NCI-H69 (cell line): ENCODE measurements at regions not wholly inside any gene's neighbourhood (a gene's known extent, or its start where the extent isn't known, plus 50 kb on each side); places are given as distances from the start of the nearest gene placed in this dataset.

ENCODE experiments used
- DNase-seq: peaks from one replicate; lab custom pipeline; 2025; lab: John Stamatoyannopoulos, UW

DNA sequence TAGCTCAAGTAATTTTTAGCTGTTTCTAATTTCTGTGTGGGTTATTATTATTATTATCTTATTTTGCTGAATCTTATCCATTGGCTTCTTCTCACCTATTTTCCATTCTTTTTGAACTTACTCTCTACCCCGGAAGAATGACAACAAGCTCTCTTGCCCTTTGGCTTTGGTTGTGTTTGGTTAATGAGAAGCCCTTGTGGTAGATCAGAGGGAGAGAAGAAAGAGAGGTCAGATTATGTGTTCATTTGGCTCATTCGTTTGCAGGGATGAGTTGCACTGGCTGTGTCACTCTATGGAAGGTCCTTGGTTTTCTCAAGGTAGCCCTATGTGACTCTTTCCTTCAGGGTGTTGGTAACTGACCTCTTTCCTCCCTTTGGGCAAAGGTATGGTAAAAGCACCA lies 391.9 kb downstream of the LMO4 start:
- no peak for DNase-seq

- DNase-seq: no peak
These were observed 394.5 kb downstream of the LMO4 start for GRCh38 chr1:87723193-87723592.

- no peak for DNase-seq
These were observed 399.5 kb downstream of the LMO4 start for GRCh38 chr1:87728169-87728568.

GRCh38 chr1:87730274-87731216 lies 401.9 kb downstream of the LMO4 start:
- no peak for DNase-seq

- DNase-seq: no peak
These were observed 404.7 kb downstream of the LMO4 start for GRCh38 chr1:87733386-87733785.

GRCh38 chr1:87735750-87736149 lies 407.1 kb downstream of the LMO4 start:
- peak; percentile 29 for DNase-seq

- no peak for DNase-seq
These were observed 410.5 kb downstream of the LMO4 start for GRCh38 chr1:87739141-87739540.

- DNase-seq: no peak
These were observed 411.0 kb downstream of the LMO4 start for GRCh38 chr1:87739704-87740103.

GRCh38 chr1:87743256-87743655 lies 414.6 kb downstream of the LMO4 start:
- no peak for DNase-seq

DNA sequence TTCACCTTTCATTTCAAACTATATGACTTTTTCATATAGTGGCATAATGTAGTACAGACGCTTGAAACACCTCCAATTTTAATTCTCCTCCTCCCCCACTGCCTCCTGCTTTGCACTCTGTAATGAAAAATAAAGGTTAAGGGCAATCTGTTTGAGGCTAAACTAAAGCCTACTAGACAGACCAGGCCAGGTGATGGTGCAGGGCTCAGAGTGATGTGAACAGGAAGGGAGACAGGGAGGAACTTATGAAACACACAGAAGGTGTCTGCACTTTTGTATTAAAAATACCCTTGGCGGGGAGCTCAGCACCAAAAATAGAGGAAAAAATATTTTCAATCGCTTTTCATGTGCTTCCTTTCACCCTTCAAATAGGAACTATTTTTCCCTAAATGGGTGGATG lies 415.4 kb downstream of the LMO4 start:
- DNase-seq: peak; percentile 5

DNA sequence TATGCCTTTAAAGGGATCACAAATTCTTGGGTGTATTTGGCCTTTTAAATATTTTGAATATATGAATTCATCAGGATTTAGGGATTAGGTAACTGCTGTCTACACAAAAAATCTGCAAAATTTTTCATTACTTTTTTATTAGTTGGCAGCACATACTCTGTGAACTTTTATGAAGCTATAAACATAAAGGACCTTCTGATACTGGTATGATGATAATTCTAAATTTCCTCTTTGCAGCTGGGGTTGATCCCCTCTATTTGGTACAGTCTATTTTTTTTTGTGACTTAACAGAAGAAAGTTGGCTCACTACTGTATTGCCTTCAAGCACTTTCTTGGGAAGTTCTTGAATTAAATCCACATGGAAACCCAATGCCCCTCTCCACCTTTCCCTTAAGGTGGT lies 416.1 kb downstream of the LMO4 start:
- no peak for DNase-seq

DNA sequence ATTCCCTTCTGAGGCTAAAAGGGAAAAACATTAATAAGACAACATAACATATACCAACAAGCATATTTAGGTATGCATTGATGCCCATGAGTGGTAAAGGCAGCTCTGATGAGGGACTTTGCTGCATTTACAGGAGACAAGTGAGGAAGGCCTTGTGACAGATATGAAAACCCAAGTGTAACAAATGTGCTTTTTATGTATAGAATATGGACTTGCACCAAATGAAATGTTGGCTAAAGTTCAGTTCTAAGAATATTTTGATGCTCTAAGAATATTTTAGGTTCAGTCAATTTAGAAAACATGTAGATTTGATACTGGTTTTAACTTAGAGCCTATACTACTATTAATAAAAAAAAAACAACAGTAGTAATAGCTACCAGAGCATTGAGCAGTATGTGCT lies 424.7 kb downstream of the LMO4 start:
- DNase-seq: no peak

DNA sequence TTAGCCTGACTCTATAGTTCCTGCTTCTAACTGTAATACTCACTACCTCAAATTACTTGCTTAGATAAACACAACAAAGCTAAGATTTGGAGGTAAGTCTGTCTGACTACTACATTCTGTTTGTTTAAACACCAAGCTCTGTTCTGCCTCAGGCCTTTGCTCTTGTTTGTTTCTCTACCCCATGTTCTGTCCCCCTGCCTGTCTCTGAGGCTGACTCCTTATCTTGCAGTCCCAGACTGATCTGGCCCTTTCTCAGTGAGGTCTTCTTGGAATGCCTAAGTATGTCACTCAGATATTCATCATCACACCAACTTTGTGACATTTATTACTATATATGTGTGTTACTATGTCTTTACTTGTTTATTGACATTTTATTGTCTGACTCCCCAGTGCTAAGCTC lies 425.5 kb downstream of the LMO4 start:
- DNase-seq: peak; percentile 59

DNA sequence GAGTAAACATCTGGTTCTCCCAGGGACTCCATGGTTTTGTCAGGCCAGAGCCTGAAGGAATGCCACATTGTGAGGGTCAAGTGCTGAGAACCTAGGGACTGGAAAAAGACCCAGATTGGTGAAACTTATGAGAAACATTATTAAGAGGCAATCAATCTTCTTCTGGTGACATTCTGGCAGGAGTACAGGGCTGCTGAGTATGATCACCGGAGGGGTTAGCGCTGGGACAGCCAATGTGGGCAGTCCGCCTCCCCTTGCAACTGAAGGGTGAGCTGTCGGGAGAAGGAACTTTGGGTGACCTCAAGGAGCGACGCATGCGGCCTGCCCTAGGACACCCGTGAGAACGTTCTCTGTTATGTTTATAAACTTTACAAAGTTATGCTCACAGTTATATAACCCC lies 429.0 kb downstream of the LMO4 start:
- DNase-seq: no peak

DNA sequence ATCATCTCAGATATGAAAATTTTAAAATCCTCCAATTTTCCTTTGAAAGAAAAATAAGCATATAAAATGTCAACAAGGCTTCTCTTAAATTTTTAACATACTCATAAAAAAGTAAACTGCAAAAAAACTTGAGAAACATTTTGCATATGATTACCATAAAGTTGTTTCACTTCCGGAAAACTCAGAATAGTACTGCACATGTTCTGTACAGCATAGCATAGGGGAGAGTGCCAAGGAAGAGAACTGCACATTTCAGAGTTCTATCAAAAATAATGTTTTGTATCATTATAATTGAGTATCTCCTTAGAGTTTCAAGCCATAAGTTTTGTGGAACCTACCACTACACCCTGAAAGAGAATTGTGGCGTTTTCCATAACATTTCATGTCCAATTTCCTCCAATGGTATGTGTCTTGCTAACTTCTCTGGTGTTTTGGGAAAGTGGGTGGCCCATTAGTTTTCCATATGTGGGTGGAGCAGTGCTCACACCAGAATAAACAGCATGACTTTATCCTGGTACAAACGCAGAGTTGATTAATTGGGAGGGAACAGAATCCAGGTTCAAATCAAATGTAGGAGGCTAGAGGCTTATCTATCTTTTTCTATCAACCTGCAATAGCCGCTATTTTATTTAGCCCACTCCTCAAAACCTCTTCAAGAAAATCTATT lies 430.9 kb downstream of the LMO4 start:
- DNase-seq: no peak

DNA sequence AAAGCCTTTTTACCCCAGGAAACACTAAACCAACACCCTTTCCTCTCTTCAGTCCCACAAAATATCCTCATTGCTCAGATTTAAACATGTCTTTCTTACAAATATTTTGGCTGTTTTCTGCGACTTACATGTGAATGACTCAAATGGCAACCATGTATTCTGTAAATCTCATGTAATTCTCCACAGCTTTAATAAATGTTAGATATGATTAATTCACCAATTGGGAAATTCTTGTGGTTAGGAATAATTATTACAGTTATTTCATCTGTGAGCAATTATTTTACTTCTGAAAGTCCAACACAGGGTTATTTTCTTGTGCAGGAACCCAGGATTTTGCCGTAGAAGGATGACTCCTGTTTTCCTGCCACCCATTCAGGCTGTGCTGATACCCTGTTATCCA lies 431.5 kb downstream of the LMO4 start:
- DNase-seq: no peak

DNA sequence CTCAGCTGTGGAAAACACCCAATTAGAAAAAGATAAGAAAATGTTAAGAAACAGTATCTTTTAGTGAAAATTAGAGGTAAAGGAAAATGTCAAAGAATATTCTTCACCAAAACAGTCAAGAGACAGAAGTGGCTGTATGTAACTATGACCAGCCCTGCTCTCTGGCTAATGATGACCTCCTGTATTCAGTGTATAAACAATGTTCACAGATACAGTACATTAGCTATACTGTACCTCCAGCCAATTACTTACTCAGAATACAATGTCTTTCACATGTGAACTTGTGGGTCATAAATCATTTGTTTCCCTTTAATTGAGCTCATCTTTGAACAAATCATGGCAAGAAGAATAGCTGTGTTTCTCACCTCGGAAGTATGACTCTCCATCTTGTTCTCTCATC lies 432.0 kb downstream of the LMO4 start:
- peak; percentile 29 for DNase-seq

DNA sequence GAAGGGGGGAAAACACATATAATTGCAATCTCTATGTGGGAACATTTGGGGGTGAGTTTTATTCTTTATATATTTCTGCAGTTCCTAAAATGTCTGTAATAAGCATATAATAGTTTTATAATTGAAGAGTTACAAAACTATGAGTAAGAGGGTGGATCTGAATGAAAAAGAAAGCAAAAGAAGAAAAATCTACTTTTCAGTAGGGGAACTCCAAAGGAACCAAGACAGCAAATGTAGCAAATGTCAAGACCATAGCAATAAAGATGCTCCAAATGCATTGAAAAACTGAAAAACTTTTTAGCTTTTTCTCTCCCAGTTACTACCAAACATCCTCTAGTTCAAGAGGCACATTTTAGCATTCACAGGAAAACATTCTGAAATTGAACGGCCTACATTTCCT lies 434.8 kb downstream of the LMO4 start:
- no peak for DNase-seq

DNA sequence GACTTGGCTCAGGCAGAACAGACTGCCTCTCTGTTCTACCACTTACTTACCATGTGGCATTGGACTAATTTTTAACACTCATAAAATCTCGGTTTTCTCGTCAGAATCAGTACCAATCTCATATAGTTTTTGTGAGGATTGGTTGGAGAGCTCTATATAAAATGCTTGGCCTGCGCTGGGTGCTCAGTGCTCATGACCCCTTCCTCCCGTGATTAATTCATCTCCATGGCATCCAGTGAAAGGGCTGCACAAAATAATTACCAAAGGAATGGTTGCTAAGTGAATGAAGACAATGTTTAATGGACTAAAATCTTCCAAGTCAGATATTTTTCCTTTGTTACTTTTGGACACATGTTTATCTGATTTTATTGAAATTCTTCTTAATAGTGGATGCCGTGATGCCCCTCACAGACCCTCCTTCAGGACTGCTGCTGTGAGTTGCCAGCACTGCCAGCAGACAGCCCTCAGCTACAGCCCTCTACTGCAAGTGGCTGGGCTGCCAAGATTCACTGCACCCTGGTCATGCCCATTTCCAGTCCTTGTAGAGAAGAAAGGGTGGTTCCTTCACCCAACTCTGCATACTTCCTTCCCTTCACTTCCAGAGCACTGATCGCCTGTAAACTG lies 436.5 kb downstream of the LMO4 start:
- DNase-seq: no peak

- no peak for DNase-seq
These were observed 437.0 kb downstream of the LMO4 start for GRCh38 chr1:87765681-87766070.

DNA sequence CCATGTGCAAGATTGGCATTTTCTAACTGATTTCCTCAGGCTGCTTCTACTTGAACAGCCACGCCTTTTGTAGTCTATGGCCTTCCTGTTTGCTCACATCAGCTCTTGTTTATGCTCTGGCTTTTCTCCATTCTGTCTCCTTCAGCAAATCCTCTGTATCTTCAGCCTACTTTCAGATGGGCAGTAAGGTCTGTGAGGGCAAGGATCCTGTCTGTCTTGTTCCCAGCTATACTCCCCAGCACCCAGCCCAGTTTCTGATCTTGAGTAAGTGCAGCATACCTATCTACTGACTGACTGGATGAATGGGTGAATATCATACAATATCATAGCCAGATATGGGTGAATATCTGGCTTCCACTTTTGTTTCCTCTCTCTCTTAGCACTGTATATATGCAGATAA lies 438.1 kb downstream of the LMO4 start:
- no peak for DNase-seq

- no peak for DNase-seq
These were observed 450.2 kb downstream of the LMO4 start for GRCh38 chr1:87778896-87779295.

- DNase-seq: peak; percentile 68
These were observed 452.9 kb downstream of the LMO4 start for GRCh38 chr1:87781554-87781953.
